Osteoblast (primary cell): ENCODE measurements at regions not wholly inside any gene's neighbourhood (a gene's known extent, or its start where the extent isn't known, plus 50 kb on each side); places are given as distances from the start of the nearest gene placed in this dataset.

Experiments used
- DNase-seq: peaks from one replicate; pipeline ENCODE4 v3.0.0; 2011; ENCODE audit warnings: low spot score, mixed read lengths; ENCODE audit not compliant: insufficient read length; ENCODE audit errors: missing footprints
- H2AFZ ChIP-seq: 2 replicates; pipeline ENCODE4 v1.6.0; 2011; ENCODE audit warnings: mild to moderate bottlenecking, low read length
- H3K27ac ChIP-seq: 2 replicates; pipeline ENCODE4 v1.5.1; 2011; ENCODE audit warnings: mild to moderate bottlenecking, low read depth, low read length, moderate library complexity
- H3K27me3 ChIP-seq: 2 replicates; pipeline ENCODE4 v1.6.0; 2012; ENCODE audit warnings: mild to moderate bottlenecking, control low read depth, inconsistent platforms, low read length, moderate library complexity; ENCODE audit not compliant: insufficient read depth
- H3K36me3 ChIP-seq: 2 replicates; pipeline ENCODE4 v1.5.1; 2011; ENCODE audit warnings: mild to moderate bottlenecking, low read length, control low read depth, moderate library complexity; ENCODE audit not compliant: insufficient read depth
- H3K4me1 ChIP-seq: 2 replicates; pipeline ENCODE4 v1.5.1; 2011; ENCODE audit warnings: mild to moderate bottlenecking, low read length, control low read depth, moderate library complexity; ENCODE audit not compliant: insufficient read depth
- H3K4me2 ChIP-seq: 2 replicates; pipeline ENCODE4 v1.6.0; 2011; ENCODE audit warnings: mild to moderate bottlenecking, low read length; ENCODE audit not compliant: insufficient read depth
- H3K4me3 ChIP-seq: fragments of 200-600 bp; sonication (generic); 3 replicates; pipeline ENCODE4 v1.5.1; 2012; ENCODE audit warnings: mild to moderate bottlenecking, low read length, inconsistent platforms; ENCODE audit not compliant: insufficient read depth
- H3K79me2 ChIP-seq: 2 replicates; pipeline ENCODE4 v1.6.0; 2012; ENCODE audit warnings: mild to moderate bottlenecking, low read length, control low read depth, inconsistent platforms; ENCODE audit not compliant: insufficient read depth
- H3K9me3 ChIP-seq: 2 replicates; pipeline ENCODE4 v1.5.1; 2011; ENCODE audit warnings: low read depth, low read length, control low read depth
- H4K20me1 ChIP-seq: 2 replicates; pipeline ENCODE4 v1.6.0; 2012; ENCODE audit warnings: mild to moderate bottlenecking, low read length, control low read depth; ENCODE audit not compliant: insufficient read depth
- CTCF ChIP-seq: IDR thresholded peaks from 2 replicates; pipeline ENCODE4 v1.5.1; 2011; ENCODE audit warnings: mild to moderate bottlenecking, low read depth, low read length, moderate library complexity; ENCODE audit errors: extremely low read depth

GRCh38 chr10:81514811-81515210 lies 360.2 kb upstream of the NRG3 start:
- Histone ChIP-seq H4K20me1 (no peaks in the 10 kb centered on the region), H3K4me2 (no peak overlapping the region), H3K9me3 (peaks cover 2% of the 10 kb centered on the region), H3K79me2 (no peaks in the 10 kb centered on the region), H3K36me3 (no peaks in the 10 kb centered on the region), H3K4me1 (no peaks in the 10 kb centered on the region), H3K27ac (no peak overlapping the region), H2AFZ (no peak overlapping the region), H3K4me3 (no peak overlapping the region), H3K27me3 (no peaks in the 10 kb centered on the region)
- no peak for DNase-seq
- no peak for TF ChIP-seq CTCF

- no peak overlapping the region for H3K4me3 ChIP-seq
- no peaks in the 10 kb centered on the region for H4K20me1 ChIP-seq
- H3K9me3 ChIP-seq, result no peaks in the 10 kb centered on the region
- H2AFZ ChIP-seq, result no peak overlapping the region
- H3K4me1 ChIP-seq, result no peaks in the 10 kb centered on the region
- H3K36me3 ChIP-seq, result no peaks in the 10 kb centered on the region
- no peak overlapping the region for H3K27ac ChIP-seq
- no peak overlapping the region for H3K4me2 ChIP-seq
- no peak for DNase-seq
- no peaks in the 10 kb centered on the region for H3K27me3 ChIP-seq
- no peak for TF ChIP-seq CTCF
- H3K79me2 ChIP-seq, result no peaks in the 10 kb centered on the region
Measured at GRCh38 chr10:81520688-81521087, 354.3 kb upstream of the NRG3 start.

GRCh38 chr10:81524467-81524866 lies 350.5 kb upstream of the NRG3 start:
- H2AFZ ChIP-seq, result no peak overlapping the region
- peaks cover 2% of the 10 kb centered on the region for H3K9me3 ChIP-seq
- no peaks in the 10 kb centered on the region for H3K79me2 ChIP-seq
- DNase-seq, result no peak
- H3K4me3 ChIP-seq, result no peak overlapping the region
- H4K20me1 ChIP-seq, result no peaks in the 10 kb centered on the region
- no peaks in the 10 kb centered on the region for H3K27me3 ChIP-seq
- no peak overlapping the region for H3K4me2 ChIP-seq
- no peaks in the 10 kb centered on the region for H3K4me1 ChIP-seq
- no peak overlapping the region for H3K27ac ChIP-seq
- TF ChIP-seq CTCF, result no peak
- no peaks in the 10 kb centered on the region for H3K36me3 ChIP-seq

GRCh38 chr10:81532403-81532802 lies 342.6 kb upstream of the NRG3 start:
- Histone ChIP-seq H2AFZ (no peak overlapping the region), H3K4me2 (no peak overlapping the region), H3K36me3 (no peaks in the 10 kb centered on the region), H4K20me1 (no peaks in the 10 kb centered on the region), H3K4me3 (no peak overlapping the region), H3K4me1 (no peaks in the 10 kb centered on the region), H3K79me2 (no peaks in the 10 kb centered on the region), H3K27ac (no peak overlapping the region), H3K27me3 (no peaks in the 10 kb centered on the region), H3K9me3 (peaks cover 4% of the 10 kb centered on the region)
- no peak for TF ChIP-seq CTCF
- no peak for DNase-seq
